ENCODE measurements at regions not wholly inside any gene's neighbourhood (a gene's known extent, or its start where the extent isn't known, plus 50 kb on each side); places are given as distances from the start of the nearest gene placed in this dataset.

GRCh38 chr1:190738317-190738716, 260.7 kb upstream of the BRINP3 start:
- TF ChIP-seq CTCF (IDR thresholded peaks at IDR 0.05) (no peak), ZFX (IDR thresholded peaks at IDR 0.05; ENCODE audit: borderline replicate concordance) (no peak)

All from 22Rv1 (cell line).